HG03558 (cell line): ENCODE measurements at regions not wholly inside any gene's neighbourhood (a gene's known extent, or its start where the extent isn't known, plus 50 kb on each side); places are given as distances from the start of the nearest gene placed in this dataset.

Experiments used
- ATAC-seq: cut with Tn5 transposase; IDR thresholded peaks from one replicate; pipeline ENCODE4 v1.9.1; 2021; ENCODE audit warnings: moderate number of reproducible peaks; ENCODE audit not compliant: unreplicated experiment; ENCODE audit errors: extremely low read depth

GRCh38 chr5:105849701-105850100, 1821.0 kb downstream of the EFNA5 start:
- ATAC-seq: no peak

DNA sequence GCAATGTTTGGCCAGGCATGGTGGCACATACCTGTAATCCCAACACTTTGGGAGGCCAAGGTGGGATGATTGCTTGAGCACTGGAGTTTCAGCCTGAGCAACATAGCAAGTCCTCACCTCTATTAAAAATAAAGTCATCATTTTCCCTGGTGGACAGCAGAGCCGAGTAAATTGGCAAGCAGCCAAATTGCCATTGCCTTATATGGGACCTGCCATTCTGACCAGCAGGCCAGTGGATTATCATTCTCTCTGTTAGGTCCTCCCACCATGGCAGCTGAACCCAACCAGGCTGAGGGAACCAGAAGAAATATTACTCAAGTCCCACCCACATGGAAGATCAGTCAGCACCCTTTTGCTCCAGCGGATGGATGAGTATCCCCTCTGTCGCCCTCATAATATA, 1829.9 kb downstream of the EFNA5 start:
- ATAC-seq: no peak

- no peak for ATAC-seq
These were observed 1833.8 kb downstream of the EFNA5 start for GRCh38 chr5:105836887-105837286.

GRCh38 chr5:105836268-105836667, 1834.5 kb downstream of the EFNA5 start:
- ATAC-seq: no peak

- ATAC-seq: no peak
These were observed 1841.9 kb downstream of the EFNA5 start for GRCh38 chr5:105828821-105829220.

DNA sequence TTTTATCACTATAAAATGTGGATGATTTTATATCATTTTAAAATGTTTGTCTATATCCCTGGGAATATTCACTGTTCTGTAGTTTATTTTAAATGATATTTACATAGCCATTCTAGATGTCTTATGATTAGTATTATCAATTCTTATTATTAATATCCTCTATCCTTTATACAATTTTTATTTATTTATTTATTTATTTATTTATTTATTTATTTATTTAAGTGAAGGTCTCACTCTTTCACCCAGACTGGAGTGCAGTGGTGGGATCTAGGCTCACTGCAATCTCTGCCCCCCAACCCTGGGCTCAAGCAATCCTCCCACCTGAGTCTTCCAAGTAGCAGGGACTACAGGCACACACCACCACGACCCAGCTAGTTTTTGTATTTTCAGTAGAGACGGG, 1848.9 kb downstream of the EFNA5 start:
- ATAC-seq: no peak

DNA sequence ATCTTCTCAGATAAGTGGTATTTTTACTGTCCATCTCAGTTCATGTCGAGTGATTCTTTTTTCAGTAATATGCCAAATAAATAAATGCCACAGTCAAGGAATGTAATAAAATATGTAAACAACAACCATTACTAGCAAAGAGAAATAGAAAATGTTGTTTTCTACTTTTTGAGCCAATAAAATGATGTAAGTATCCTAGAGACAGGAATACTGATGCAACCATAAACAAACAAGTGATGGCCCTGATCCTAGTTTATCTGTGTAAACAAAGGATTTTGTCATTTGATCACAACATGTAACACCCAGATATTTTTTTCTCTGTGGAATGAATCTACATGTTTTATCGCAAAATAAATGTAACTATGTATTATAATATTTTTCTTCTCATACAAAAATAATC, 1852.8 kb downstream of the EFNA5 start:
- no peak for ATAC-seq

GRCh38 chr5:105817416-105817815, 1853.3 kb downstream of the EFNA5 start:
- ATAC-seq: no peak

GRCh38 chr5:105816961-105817360, 1853.8 kb downstream of the EFNA5 start:
- no peak for ATAC-seq

DNA sequence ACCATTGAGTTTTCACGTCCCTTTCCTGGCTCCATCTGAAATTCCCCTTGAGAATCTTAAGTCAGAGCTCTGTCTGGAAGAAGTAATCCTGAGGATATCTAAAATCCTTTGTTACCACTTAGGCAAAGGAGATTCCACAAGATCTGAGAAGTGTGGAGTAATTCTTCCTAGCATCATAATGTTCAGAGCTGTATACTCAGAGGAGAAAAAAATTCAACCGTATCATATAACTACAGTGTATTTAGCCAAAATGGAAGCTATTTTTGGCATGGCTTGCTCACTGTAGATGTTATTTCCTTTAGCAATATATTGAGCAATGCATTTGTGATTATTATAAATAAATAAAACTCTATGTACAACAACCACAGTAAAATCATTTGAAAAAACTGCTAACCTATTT, 1858.4 kb downstream of the EFNA5 start:
- ATAC-seq: no peak

DNA sequence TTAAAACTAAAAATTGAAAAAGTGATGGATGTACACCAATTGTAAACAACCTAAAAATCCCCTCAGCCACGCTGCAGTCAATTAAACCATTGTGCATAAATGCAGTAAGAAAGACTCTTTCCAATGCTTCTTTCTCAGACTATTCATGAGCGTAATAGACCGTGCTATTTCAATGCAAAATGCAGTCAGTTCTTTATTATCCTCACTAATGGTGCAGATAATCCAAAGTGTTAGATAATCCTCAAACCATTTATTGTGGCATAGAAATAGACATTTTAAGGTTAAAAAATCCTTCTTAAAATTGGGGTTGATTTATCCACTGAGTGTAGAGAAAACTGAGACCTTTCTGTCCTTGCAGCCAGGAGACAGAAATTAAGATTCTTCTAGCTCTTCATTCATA, 1862.8 kb downstream of the EFNA5 start:
- no peak for ATAC-seq

DNA sequence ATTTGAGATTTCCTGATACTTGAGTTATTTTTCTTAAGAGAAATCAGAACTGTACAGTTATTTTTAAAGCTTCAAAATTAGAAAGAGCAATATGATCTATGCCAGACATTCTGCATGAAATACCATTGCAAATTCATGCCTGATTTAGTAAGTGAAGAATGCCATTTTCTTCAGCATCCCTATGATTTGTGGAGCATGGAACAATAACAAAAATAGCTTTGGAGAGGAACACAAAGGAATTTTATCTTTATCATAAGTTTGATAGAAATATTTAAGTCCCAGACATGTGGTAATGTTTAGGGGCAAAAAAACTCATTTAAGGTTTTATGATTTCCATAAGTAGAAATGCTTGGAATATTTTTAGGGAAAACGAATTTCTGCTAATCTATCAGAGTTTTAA, 1863.4 kb downstream of the EFNA5 start:
- no peak for ATAC-seq

DNA sequence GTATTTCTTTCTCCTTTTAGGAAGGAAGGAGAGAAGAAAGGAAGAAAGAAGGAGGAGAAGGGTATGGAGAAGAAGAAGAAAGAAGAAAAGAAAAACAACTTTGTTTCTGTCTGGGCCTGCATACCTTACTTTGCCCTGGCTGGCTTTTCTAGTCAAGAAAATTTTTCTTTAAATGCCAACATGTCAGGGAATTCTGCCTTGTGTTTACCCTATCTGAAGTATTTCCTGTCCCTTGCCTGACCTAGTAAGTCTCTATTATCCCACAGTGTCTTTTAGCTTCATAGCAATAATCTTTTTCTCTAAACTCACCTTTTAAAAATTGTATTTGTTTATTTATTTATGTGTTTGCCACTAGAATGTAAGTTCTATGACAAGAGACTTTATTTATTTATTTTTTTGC, 1864.1 kb downstream of the EFNA5 start:
- no peak for ATAC-seq

DNA sequence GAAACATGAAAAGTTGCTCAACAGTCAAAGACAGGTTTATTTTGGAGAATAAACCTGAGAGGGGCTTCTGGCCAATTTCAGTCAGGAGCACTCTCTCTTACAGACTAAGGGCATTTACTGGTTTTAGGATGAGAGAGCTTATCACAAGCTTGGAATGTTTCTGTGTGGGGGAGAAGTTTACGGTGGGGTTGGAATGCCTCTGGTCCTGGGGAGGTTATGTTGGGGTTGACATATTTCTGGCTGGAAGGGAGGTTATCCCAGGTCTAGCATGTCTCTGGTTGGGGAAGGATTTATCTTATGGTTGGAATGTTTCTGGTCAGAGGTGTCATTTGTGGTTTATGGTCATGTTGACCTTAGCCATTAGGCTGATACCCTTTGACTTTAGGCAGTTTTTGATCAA, 1867.3 kb downstream of the EFNA5 start:
- ATAC-seq: no peak

DNA sequence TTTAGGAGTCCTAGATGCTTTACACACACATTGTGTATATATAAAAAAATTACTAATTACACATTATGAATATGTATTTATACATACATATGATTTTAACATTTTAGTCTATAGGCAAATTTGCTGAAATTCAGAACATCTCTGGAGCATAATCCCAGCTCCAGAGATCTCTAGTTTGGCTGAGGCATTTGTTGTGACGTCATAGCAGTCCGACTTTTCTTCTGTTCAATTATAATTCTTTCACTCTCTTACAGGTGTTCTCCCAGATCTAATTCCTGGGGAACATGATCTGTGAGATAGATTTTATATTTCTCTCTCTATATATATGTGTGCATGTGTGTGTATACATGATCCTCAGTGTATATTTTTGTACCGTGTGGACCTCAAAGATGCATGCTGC, 1876.2 kb downstream of the EFNA5 start:
- ATAC-seq: no peak

- ATAC-seq: no peak
These were observed 1881.5 kb downstream of the EFNA5 start for GRCh38 chr5:105789246-105789645.

GRCh38 chr5:105783811-105784210, 1886.9 kb downstream of the EFNA5 start:
- ATAC-seq: no peak

DNA sequence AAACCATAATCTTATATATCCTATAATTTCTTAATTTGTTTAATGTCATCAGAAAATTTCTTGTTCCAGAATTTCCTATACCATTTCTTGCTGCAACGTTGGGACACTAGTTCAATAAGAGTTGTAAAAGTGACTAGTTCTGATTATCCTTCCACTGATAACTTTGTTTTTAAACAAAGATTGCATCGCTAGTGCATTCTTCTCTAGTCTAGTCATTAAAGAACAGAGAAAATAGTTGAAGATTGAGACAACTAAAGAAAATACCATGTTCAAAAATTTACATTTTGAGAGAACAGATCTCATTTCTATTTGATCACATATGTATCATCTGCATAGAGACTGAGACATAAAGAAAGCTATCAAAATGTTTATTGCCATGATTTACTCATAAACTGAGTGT, 1888.2 kb downstream of the EFNA5 start:
- no peak for ATAC-seq

DNA sequence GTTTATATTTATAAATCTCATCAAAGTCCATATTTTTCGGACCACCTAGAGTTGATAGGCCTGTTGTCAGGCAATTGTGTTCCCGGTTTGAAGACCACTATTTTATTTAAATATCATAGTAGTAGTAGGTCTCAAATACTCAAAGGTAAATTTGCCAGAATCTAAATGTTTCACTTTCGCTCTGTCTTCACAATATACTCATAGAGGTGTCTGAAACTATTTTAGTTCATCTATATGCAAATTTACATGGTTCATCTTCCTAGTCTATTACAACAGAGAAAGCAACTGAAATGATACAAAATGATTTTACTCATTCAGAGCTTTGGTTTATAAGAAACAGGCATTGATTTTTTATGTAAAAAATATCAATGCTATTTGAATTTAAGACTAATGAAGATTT, 1897.5 kb downstream of the EFNA5 start:
- ATAC-seq: no peak

GRCh38 chr5:105767267-105767666, 1903.5 kb downstream of the EFNA5 start:
- ATAC-seq: no peak

DNA sequence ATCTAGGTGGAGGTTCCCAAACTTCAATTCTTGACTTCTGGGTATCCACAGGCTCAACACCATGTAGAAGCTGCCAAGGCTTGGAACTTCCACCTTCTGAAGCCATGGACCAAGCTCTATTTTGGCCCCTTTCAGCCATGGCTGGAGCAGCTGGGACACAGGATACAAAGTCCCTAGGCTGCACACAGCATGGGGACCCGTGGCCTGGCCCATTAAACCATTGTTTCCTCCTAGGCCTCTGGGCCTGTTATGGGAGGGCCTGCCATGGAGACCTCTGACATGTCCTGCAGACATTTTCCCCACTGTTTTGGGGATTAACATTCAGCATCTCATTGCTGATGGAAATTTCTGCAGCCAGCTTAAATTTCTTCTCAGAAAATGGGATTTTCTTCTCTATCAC, 1908.0 kb downstream of the EFNA5 start:
- no peak for ATAC-seq

DNA sequence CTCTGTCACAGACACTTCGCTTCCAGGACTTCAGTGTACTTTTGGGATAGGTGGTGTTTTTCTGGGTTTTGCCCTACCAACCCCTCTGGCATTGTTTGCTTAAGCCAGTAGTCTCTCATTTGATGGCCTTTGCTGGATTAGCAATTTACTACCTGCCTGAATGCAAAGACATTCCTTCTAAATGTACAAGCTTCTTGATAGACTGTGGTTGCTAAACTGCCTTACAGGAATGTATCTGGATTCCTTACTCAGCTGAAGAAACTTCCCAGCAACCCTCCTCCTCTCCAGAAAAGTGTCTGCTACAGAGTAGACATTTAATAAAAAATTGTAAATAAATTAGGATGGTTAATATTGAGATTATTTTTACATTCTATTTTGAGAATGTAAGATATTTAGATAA, 1916.7 kb downstream of the EFNA5 start:
- ATAC-seq: no peak

DNA sequence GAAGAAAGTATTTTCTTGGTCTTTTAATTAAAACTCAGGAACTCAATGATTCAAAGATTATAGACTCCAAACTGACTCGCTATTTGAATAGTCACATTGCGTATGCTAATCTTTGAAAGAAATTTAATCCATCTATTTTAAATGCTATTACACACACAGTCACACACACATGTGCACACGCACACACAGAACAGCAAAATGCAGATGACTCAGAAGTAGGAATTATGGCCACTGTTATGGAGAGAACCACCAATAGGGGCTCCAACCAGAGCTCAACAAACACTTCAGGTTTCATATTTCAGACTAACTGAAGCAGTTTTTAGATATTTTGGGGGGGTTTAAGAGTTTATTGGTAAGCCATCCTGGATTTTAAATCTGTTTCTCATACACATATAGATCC, 1917.9 kb downstream of the EFNA5 start:
- no peak for ATAC-seq
